ENCODE measurements at regions not wholly inside any gene's neighbourhood (a gene's known extent, or its start where the extent isn't known, plus 50 kb on each side); places are given as distances from the start of the nearest gene placed in this dataset.
"Not testable (repeated sequence)": the region's sequence is repeated elsewhere in the genome, so short reads cannot be mapped to it uniquely, and the experiment has no call there.

- peak; percentile 30 for DNase-seq
Observed at GRCh38 chr3:137121704-137122314, 164.0 kb downstream of the IL20RB start.

GRCh38 chr3:137131081-137131480 is 173.3 kb downstream of the IL20RB start:
- no peak for DNase-seq

GRCh38 chr3:137134431-137134830 is 176.6 kb downstream of the IL20RB start:
- DNase-seq: no peak

GRCh38 chr3:137148406-137148805 is 190.6 kb downstream of the IL20RB start:
- DNase-seq: no peak

GRCh38 chr3:137148917-137149316 is 191.1 kb downstream of the IL20RB start:
- no peak for DNase-seq

- DNase-seq: no peak
Observed at GRCh38 chr3:137150825-137151224, 193.0 kb downstream of the IL20RB start.

GRCh38 chr3:137153046-137153445 is 195.3 kb downstream of the IL20RB start:
- DNase-seq: not testable (repeated sequence)

- DNase-seq: no peak
Observed at GRCh38 chr3:137163241-137163871, 205.6 kb downstream of the IL20RB start.

GRCh38 chr3:137163958-137164357 is 206.2 kb downstream of the IL20RB start:
- DNase-seq: no peak

- no peak for DNase-seq
Observed at GRCh38 chr3:137165117-137165806, 207.5 kb downstream of the IL20RB start.

GRCh38 chr3:137171834-137172603 is 214.2 kb downstream of the IL20RB start:
- DNase-seq: no peak

GRCh38 chr3:137172728-137173127 is 214.9 kb downstream of the IL20RB start:
- DNase-seq: no peak

- DNase-seq: no peak
Observed at GRCh38 chr3:137174514-137174913, 216.7 kb downstream of the IL20RB start.

GRCh38 chr3:137180220-137180619 is 222.4 kb downstream of the IL20RB start:
- DNase-seq: no peak

- DNase-seq: no peak
Observed at GRCh38 chr3:137191133-137191923, 233.5 kb downstream of the IL20RB start.

- no peak for DNase-seq
Observed at GRCh38 chr3:137191951-137192350, 234.2 kb downstream of the IL20RB start.

- no peak for DNase-seq
Observed at GRCh38 chr3:137194301-137194700, 236.5 kb downstream of the IL20RB start.

- DNase-seq: not testable (repeated sequence)
Observed at GRCh38 chr3:137198374-137198773, 240.6 kb downstream of the IL20RB start.

GRCh38 chr3:137199678-137200077 is 241.9 kb downstream of the IL20RB start:
- DNase-seq: no peak

- DNase-seq: no peak
Observed at GRCh38 chr3:137201066-137201465, 243.3 kb downstream of the IL20RB start.

- no peak for DNase-seq
Observed at GRCh38 chr3:137202941-137203340, 245.2 kb downstream of the IL20RB start.

GRCh38 chr3:137204409-137204808 is 246.6 kb downstream of the IL20RB start:
- no peak for DNase-seq
